Endothelial cell of umbilical vein (primary cell): ENCODE measurements at regions not wholly inside any gene's neighbourhood (a gene's known extent, or its start where the extent isn't known, plus 50 kb on each side); places are given as distances from the start of the nearest gene placed in this dataset.

Experiments used
- BruUV-seq: library from RNA; stranded (reverse); fragments of 400-500 nt; replicated peaks from 2 replicates; lab custom pipeline; 2021; lab: Mats Ljungman, UMichigan
- CTCF ChIA-PET: fragments of 300-600, 350-600 bp; sonication (Branson Sonifier 250); formaldehyde crosslinking; loops from one replicate; lab custom pipeline; 2021; ENCODE audit warnings: antibody characterized with exemption, inconsistent platforms; lab: Charles Lee
- POLR2A ChIA-PET: fragments of 300-600, 350-600 bp; sonication (Branson Sonifier 250); formaldehyde crosslinking; loops from one replicate; lab custom pipeline; 2021; ENCODE audit warnings: antibody characterized with exemption, inconsistent platforms; lab: Charles Lee
- DNase-seq: peaks from one replicate; pipeline ENCODE4 v3.0.0-alpha.2; 2011; ENCODE audit warnings: low read depth, low spot score
- FAIRE-seq: peaks from 2 replicates; lab custom pipeline; 2011; peaks lifted over from hg19 to GRCh38; lab: Jason Lieb, UNC
- H2AFZ ChIP-seq: 2 replicates; pipeline ENCODE4 v1.6.0; 2012; ENCODE audit warnings: low read depth, low read length, control low read depth, inconsistent platforms
- H3K27ac ChIP-seq: 2 replicates; pipeline ENCODE4 v1.5.1; 2011; ENCODE audit warnings: low read depth, mild to moderate bottlenecking, control low read depth, low read length, moderate library complexity; ENCODE audit not compliant: insufficient read depth
- H3K27me3 ChIP-seq, 2 experiments: 2 replicates each; pipeline versions ENCODE4 v1.6.0 to v1.6.1; 2011; ENCODE audit warnings: low read length in 2 of 2, mixed read lengths in 1 of 2; ENCODE audit not compliant: control insufficient read depth in 2 of 2, insufficient read depth in 2 of 2
- H3K36me3 ChIP-seq, 2 experiments: 2 replicates in 1 of 2; 3 replicates in 1 of 2; pipeline ENCODE4 v1.5.1; 2011; ENCODE audit warnings: low read length in 2 of 2, mild to moderate bottlenecking in 1 of 2, moderate library complexity in 1 of 2; ENCODE audit not compliant: control insufficient read depth in 2 of 2, insufficient read depth in 2 of 2; ENCODE audit errors: extremely low read depth in 1 of 2
- H3K4me1 ChIP-seq: 3 replicates; pipeline ENCODE4 v1.5.1; 2011; ENCODE audit warnings: mild to moderate bottlenecking, low read length; ENCODE audit not compliant: control insufficient read depth, insufficient read depth; ENCODE audit errors: extremely low read depth
- H3K4me2 ChIP-seq: 2 replicates; pipeline ENCODE4 v1.6.1; 2011; ENCODE audit warnings: low read length, control low read depth, mixed read lengths; ENCODE audit not compliant: insufficient read depth
- H3K4me3 ChIP-seq, 3 experiments: fragments of 200-600 bp in 1 of 3; sonication (generic), shearing (Covaris generic) in 1 of 3; replicated peaks in 1 of 3; 2 replicates each; pipeline ENCODE4 v1.5.1; 2011 to 2016; ENCODE audit warnings: control low read depth in 3 of 3, low read length in 3 of 3, mild to moderate bottlenecking in 2 of 3, inconsistent platforms in 1 of 3, low read depth in 1 of 3, moderate library complexity in 1 of 3; ENCODE audit not compliant: insufficient read depth in 1 of 3
- H3K79me2 ChIP-seq: 2 replicates; pipeline ENCODE4 v1.6.0; 2012; ENCODE audit warnings: low read length, inconsistent platforms; ENCODE audit not compliant: control insufficient read depth, insufficient read depth
- H3K9ac ChIP-seq: replicated peaks from 2 replicates; pipeline ENCODE3; 2011; ENCODE audit warnings: low read length, control low read depth; ENCODE audit not compliant: insufficient read depth; ENCODE audit errors: extremely low read depth
- H3K9me1 ChIP-seq: replicated peaks from 3 replicates; pipeline ENCODE4 v1.6.0; 2011; ENCODE audit warnings: mild to moderate bottlenecking, low read length; ENCODE audit not compliant: control insufficient read depth, insufficient read depth; ENCODE audit errors: extremely low read depth
- H3K9me3 ChIP-seq: replicated peaks from 2 replicates; pipeline ENCODE4 v1.5.1; 2012; ENCODE audit warnings: low read length, inconsistent platforms; ENCODE audit not compliant: control insufficient read depth, insufficient read depth
- H4K20me1 ChIP-seq: replicated peaks from 2 replicates; pipeline ENCODE3; 2011; ENCODE audit warnings: mild to moderate bottlenecking, low read length; ENCODE audit not compliant: control insufficient read depth, insufficient read depth; ENCODE audit errors: extremely low read depth
- CTCF ChIP-seq, 2 donors: IDR thresholded peaks; 1 replicate in 1 of 2; 2 replicates in 1 of 2; pipeline ENCODE4 v1.5.1; 2011; ENCODE audit warnings: low read length in 2 of 2, mild to moderate bottlenecking in 2 of 2, moderate library complexity in 2 of 2, control low read depth in 1 of 2, inconsistent platforms in 1 of 2, low read depth in 1 of 2; ENCODE audit not compliant: insufficient read depth in 1 of 2; ENCODE audit errors: extremely low read depth in 1 of 2
- EZH2 ChIP-seq: IDR thresholded peaks from 2 replicates; pipeline ENCODE4 v1.6.1; 2012; ENCODE audit warnings: borderline replicate concordance, low read depth, mild to moderate bottlenecking, moderate library complexity, low read length, inconsistent platforms; ENCODE audit not compliant: severe bottlenecking
- FOS ChIP-seq: IDR thresholded peaks from 2 replicates; pipeline ENCODE4 v1.6.1; 2011; ENCODE audit warnings: mild to moderate bottlenecking, low read length, moderate library complexity, borderline replicate concordance; ENCODE audit not compliant: insufficient read depth
- GATA2 ChIP-seq: IDR thresholded peaks from 2 replicates; pipeline ENCODE4 v1.7.0; 2011; ENCODE audit warnings: low read depth, mild to moderate bottlenecking, moderate library complexity, mixed read lengths, low read length; ENCODE audit not compliant: insufficient read length, insufficient read depth
- JUN ChIP-seq: IDR thresholded peaks from 2 replicates; pipeline ENCODE4 v1.6.1; 2011; ENCODE audit warnings: borderline replicate concordance, low read depth; ENCODE audit not compliant: insufficient read length, insufficient read depth
- MAX ChIP-seq: IDR thresholded peaks from 2 replicates; pipeline ENCODE4 v1.6.1; 2011; ENCODE audit not compliant: insufficient read depth, insufficient read length
- MYC ChIP-seq: IDR thresholded peaks from one replicate; pipeline ENCODE4 v1.6.1; 2011; ENCODE audit warnings: mild to moderate bottlenecking, low read depth, low read length
- POLR2A ChIP-seq: IDR thresholded peaks from 2 replicates; pipeline ENCODE4 v1.6.1; 2012; ENCODE audit warnings: low read depth, mild to moderate bottlenecking, control low read depth, low read length
- POLR2AphosphoS5 ChIP-seq: IDR thresholded peaks from 2 replicates; pipeline ENCODE4 v1.6.1; 2012; ENCODE audit warnings: low read depth, mild to moderate bottlenecking, control low read depth, low read length, moderate library complexity; ENCODE audit not compliant: insufficient read depth
- dilution Hi-C: fragments of 300-500 bp; cut with MboI; formaldehyde crosslinking; loops from one replicate; pipeline ENCODE4 v1.15.0; 2019; ENCODE audit warnings: low sequenced_read_pairs; ENCODE audit not compliant: extremely low pct_ligation_motif_present
- intact Hi-C: fragments of 100-400 bp; cut with micrococcal nuclease; formaldehyde crosslinking; loops from one replicate; pipeline ENCODE4 v1.10.0; 2022

- Histone ChIP-seq H3K9ac (no peak overlapping the region), H3K4me2 (no peak overlapping the region), H3K27ac (no peak overlapping the region), H3K27me3 (no peaks in the 10 kb centered on the region), H4K20me1 (no peaks in the 10 kb centered on the region), H3K79me2 (no peaks in the 10 kb centered on the region), H2AFZ (no peak overlapping the region), H3K9me1 (no peaks in the 10 kb centered on the region), H3K9me3 (peaks cover 2% of the 10 kb centered on the region), H3K36me3 (no peaks in the 10 kb centered on the region), H3K4me1 (no peaks in the 10 kb centered on the region), H3K4me3 (no peak overlapping the region)
- no peak for FAIRE-seq
- TF ChIP-seq EZH2 (no peak), FOS (no peak), JUN (no peak), CTCF (IDR thresholded peaks at IDR 0.05; ENCODE audit: extremely low read depth in 1 of 2, insufficient read depth in 1 of 2, low read depth in 1 of 2, low read length in 2 of 2) (no peak), POLR2A (no peak), GATA2 (no peak), MYC (no peak), MAX (no peak), POLR2AphosphoS5 (no peak)
- CTCF ChIA-PET: no interaction called here
- intact Hi-C loops: no loop called here
- BruUV-seq: no TSS peak
- DNase-seq: no peak
- dilution Hi-C loops: no loop called here
- POLR2A ChIA-PET: no interaction called here
Observed at GRCh38 chr19:30091456-30091855, 149.4 kb downstream of the URI1 start.
